Breast epithelium (tissue), 4 donors: ENCODE measurements at regions not wholly inside any gene's neighbourhood (a gene's known extent, or its start where the extent isn't known, plus 50 kb on each side); places are given as distances from the start of the nearest gene placed in this dataset.

Experiments
- DNase-seq, 2 donors: peaks; one replicate each; pipeline ENCODE4 v3.0.0-alpha.2; 2019; ENCODE audit warnings: low spot score in 2 of 2
- H3K27ac ChIP-seq, 2 donors: fragments of 200-600 bp; sonication (generic) in 1 of 2; one replicate each; pipeline ENCODE4 v1.5.1; 2016 to 2019; ENCODE audit warnings: mild to moderate bottlenecking in 1 of 2
- H3K27me3 ChIP-seq, 2 donors: fragments of 200-600 bp; sonication (generic) in 1 of 2; one replicate each; pipeline versions ENCODE4 v1.5.1 to v1.6.0; 2017 to 2019; ENCODE audit warnings: control low read depth in 1 of 2, mild to moderate bottlenecking in 1 of 2
- H3K36me3 ChIP-seq: fragments of 200-600 bp; one replicate; pipeline ENCODE4 v1.5.1; 2019
- H3K4me1 ChIP-seq, 2 donors: fragments of 200-600 bp; sonication (generic); one replicate each; pipeline ENCODE4 v1.5.1; 2016 to 2019; ENCODE audit warnings: control low read depth in 1 of 2
- H3K4me3 ChIP-seq, 3 donors: fragments of 200-600 bp; sonication (generic); 1 replicate in 2 of 3; 2 replicates in 1 of 3; pipeline ENCODE4 v1.5.1; 2016 to 2019; ENCODE audit warnings: mild to moderate bottlenecking in 3 of 3, moderate library complexity in 2 of 3
- H3K9me3 ChIP-seq, 2 donors: fragments of 200-600 bp; sonication (generic) in 1 of 2; one replicate each; pipeline ENCODE4 v1.5.1; 2016 to 2019; ENCODE audit warnings: control low read depth in 1 of 2
- CTCF ChIP-seq, 3 donors: fragments of 450-650 bp; IDR thresholded peaks; one replicate each; pipeline ENCODE4 v1.5.1; 2016 to 2017; ENCODE audit warnings: antibody characterized with exemption in 3 of 3, mild to moderate bottlenecking in 3 of 3, moderate library complexity in 3 of 3
- POLR2A ChIP-seq: fragments of 450-650 bp; IDR thresholded peaks from one replicate; pipeline ENCODE4 v1.6.1; 2016; ENCODE audit warnings: antibody characterized with exemption, mild to moderate bottlenecking, moderate library complexity
- POLR2AphosphoS5 ChIP-seq, 3 donors: sonication (generic); formaldehyde crosslinking; IDR thresholded peaks; one replicate each; pipeline ENCODE4 v1.6.1; 2017; ENCODE audit warnings: antibody characterized with exemption in 3 of 3
- intact Hi-C: fragments of 100-400 bp; cut with DNase I; formaldehyde crosslinking; loops from one replicate; pipeline ENCODE4 v1.15.1; 2023; ENCODE audit warnings: low total_unique reads

GRCh38 chr2:53067056-53067455 lies 700.5 kb upstream of the CHAC2 start:
- intact Hi-C loops = no loop called here
- H3K9me3 ChIP-seq = no peaks in the 10 kb centered on the region
- no peak for DNase-seq
- H3K36me3 ChIP-seq = no peaks in the 10 kb centered on the region
- no peaks in the 10 kb centered on the region for H3K27me3 ChIP-seq
- H3K27ac ChIP-seq = no peak overlapping the region
- H3K4me3 ChIP-seq = no peak overlapping the region
- TF ChIP-seq CTCF (IDR thresholded peaks at IDR 0.05) (no peak), POLR2AphosphoS5 (IDR thresholded peaks at IDR 0.05) (no peak), POLR2A (no peak)
- H3K4me1 ChIP-seq = no peaks in the 10 kb centered on the region

- no peak for DNase-seq
- H3K27me3 ChIP-seq = no peaks in the 10 kb centered on the region
- H3K4me1 ChIP-seq = no peaks in the 10 kb centered on the region
- intact Hi-C loops = no loop called here
- no peaks in the 10 kb centered on the region for H3K9me3 ChIP-seq
- H3K27ac ChIP-seq = no peak overlapping the region
- no peaks in the 10 kb centered on the region for H3K36me3 ChIP-seq
- TF ChIP-seq POLR2A = no peak
- no peak for TF ChIP-seq POLR2AphosphoS5 (IDR thresholded peaks at IDR 0.05)
- no peak for TF ChIP-seq CTCF (IDR thresholded peaks at IDR 0.05)
- no peak overlapping the region for H3K4me3 ChIP-seq
Observed at GRCh38 chr2:53064154-53064553, 703.5 kb upstream of the CHAC2 start.

GRCh38 chr2:53058526-53058925 lies 709.1 kb upstream of the CHAC2 start:
- no peaks in the 10 kb centered on the region for H3K36me3 ChIP-seq
- intact Hi-C loops = no loop called here
- H3K4me3 ChIP-seq = no peak overlapping the region
- H3K27ac ChIP-seq = no peak overlapping the region
- H3K4me1 ChIP-seq = no peaks in the 10 kb centered on the region
- TF ChIP-seq POLR2A (no peak), CTCF (IDR thresholded peaks at IDR 0.05) (no peak), POLR2AphosphoS5 (IDR thresholded peaks at IDR 0.05) (no peak)
- no peaks in the 10 kb centered on the region for H3K27me3 ChIP-seq
- DNase-seq = no peak
- no peaks in the 10 kb centered on the region for H3K9me3 ChIP-seq

- intact Hi-C loops = no loop called here
- Histone ChIP-seq H3K36me3 (no peaks in the 10 kb centered on the region), H3K27me3 (no peaks in the 10 kb centered on the region), H3K9me3 (peaks cover 0 to 10% of the 10 kb centered on the region in 2 donors), H3K4me3 (no peak overlapping the region), H3K27ac (no peak overlapping the region), H3K4me1 (no peaks in the 10 kb centered on the region)
- TF ChIP-seq CTCF (IDR thresholded peaks at IDR 0.05) (no peak), POLR2AphosphoS5 (IDR thresholded peaks at IDR 0.05) (no peak), POLR2A (no peak)
- DNase-seq = no peak
Observed at GRCh38 chr2:53053937-53054336, 713.7 kb upstream of the CHAC2 start.

GRCh38 chr2:53051157-53051556 lies 716.4 kb upstream of the CHAC2 start:
- TF ChIP-seq POLR2AphosphoS5 (IDR thresholded peaks at IDR 0.05) (no peak), CTCF (IDR thresholded peaks at IDR 0.05) (no peak), POLR2A (no peak)
- Histone ChIP-seq H3K27ac (no peak overlapping the region), H3K9me3 (peaks cover 0 to 10% of the 10 kb centered on the region in 2 donors), H3K36me3 (no peaks in the 10 kb centered on the region), H3K27me3 (no peaks in the 10 kb centered on the region), H3K4me1 (no peaks in the 10 kb centered on the region), H3K4me3 (no peak overlapping the region)
- DNase-seq = no peak
- intact Hi-C loops = no loop called here
